K562 (cell line): ENCODE measurements at regions not wholly inside any gene's neighbourhood (a gene's known extent, or its start where the extent isn't known, plus 50 kb on each side); places are given as distances from the start of the nearest gene placed in this dataset.
"Not testable (repeated sequence)": the region's sequence is repeated elsewhere in the genome, so short reads cannot be mapped to it uniquely, and the experiment has no call there.

Experiments
- ARID3A ChIP-seq: IDR thresholded peaks from 2 replicates; pipeline ENCODE4 v1.6.1; 2012; ENCODE audit warnings: low read depth, low read length, improper control_type of control experiment, borderline replicate concordance
- BRCA1 ChIP-seq, 2 experiments: fragments of 450-650 bp in 1 of 2; sonication (generic) in 1 of 2; formaldehyde crosslinking in 1 of 2; IDR thresholded peaks; 2 replicates each; pipeline versions ENCODE4 v1.5.0 to v1.6.1; 2017 to 2020; ENCODE audit warnings: mild to moderate bottlenecking in 1 of 2, missing genetic modification reagents in 1 of 2
- KDM1A ChIP-seq, 2 experiments: fragments of 450-650 bp; IDR thresholded peaks; 2 replicates each; pipeline ENCODE4 v1.6.1; 2016; ENCODE audit warnings: mild to moderate bottlenecking in 2 of 2
- MYBL2 ChIP-seq, 2 experiments: fragments of 450-650 bp in 1 of 2; sonication (generic) in 1 of 2; formaldehyde crosslinking in 1 of 2; IDR thresholded peaks; 2 replicates each; pipeline versions ENCODE4 v1.6.1 to v1.8.1; 2017 to 2022; ENCODE audit warnings: borderline replicate concordance in 1 of 2, inconsistent platforms in 1 of 2, low read depth in 1 of 2, mild to moderate bottlenecking in 1 of 2, missing genetic modification reagents in 1 of 2, moderate library complexity in 1 of 2
- SMAD1 ChIP-seq: fragments of 150-350 bp; IDR thresholded peaks from 2 replicates; pipeline ENCODE4 v1.6.1; 2014; ENCODE audit warnings: low read length, low read depth; ENCODE audit not compliant: partially characterized antibody
- SMARCA4 ChIP-seq: fragments of 450-650 bp; IDR thresholded peaks from 2 replicates; pipeline ENCODE4 v1.6.1; 2016
- SNAPC5 ChIP-seq: fragments of 250-450 bp; sonication (Bioruptor Pico); IDR thresholded peaks from 2 replicates; pipeline ENCODE4 v1.8.0; 2021; ENCODE audit warnings: moderate library complexity, mild to moderate bottlenecking, inconsistent platforms
- SP2 ChIP-seq: IDR thresholded peaks from 2 replicates; pipeline ENCODE4 v1.6.1; 2011; ENCODE audit warnings: mild to moderate bottlenecking, low read depth, low read length, moderate library complexity; ENCODE audit not compliant: poor library complexity, severe bottlenecking; ENCODE audit errors: extremely low read depth
- SPI1 ChIP-seq: IDR thresholded peaks from 2 replicates; pipeline ENCODE4 v1.6.1; 2011; ENCODE audit warnings: low read depth, low read length, control low read depth, borderline replicate concordance
- TRIM24 ChIP-seq, 2 experiments: fragments of 450-650 bp; IDR thresholded peaks; 2 replicates each; pipeline ENCODE4 v1.6.1; 2016
- ZNF217 ChIP-seq: sonication (generic); formaldehyde crosslinking; IDR thresholded peaks from 2 replicates; pipeline ENCODE4 v1.8.0; 2022; ENCODE audit warnings: mild to moderate bottlenecking, missing genetic modification reagents

- not testable (repeated sequence) for TF ChIP-seq MYBL2 (IDR thresholded peaks at IDR 0.05; ENCODE audit: low read depth); MYBL2 (CRISPR knock-in tag; IDR thresholded peaks at IDR 0.05; ENCODE audit: borderline replicate concordance); SMARCA4; SNAPC5 (CRISPR knock-in tag); TRIM24 (IDR thresholded peaks at IDR 0.05); KDM1A (IDR thresholded peaks at IDR 0.05); SPI1; SP2; ZNF217 (CRISPR knock-in tag); BRCA1 (IDR thresholded peaks at IDR 0.05); BRCA1 (CRISPR knock-in tag; IDR thresholded peaks at IDR 0.05); SMAD1; ARID3A
These were observed 125.3 kb downstream of the GOLGA6L4 start for GRCh38 chr15:84360902-84361301.
